Caco-2 (cell line): ENCODE measurements at regions not wholly inside any gene's neighbourhood (a gene's known extent, or its start where the extent isn't known, plus 50 kb on each side); places are given as distances from the start of the nearest gene placed in this dataset.

Experiments
- BruUV-seq: library from RNA; stranded (reverse); fragments of 400-500 nt; replicated peaks from 2 replicates; lab custom pipeline; 2021; lab: Mats Ljungman, UMichigan
- CTCF ChIA-PET: fragments of 300-600 bp; sonication (Branson Sonifier 250); formaldehyde crosslinking; loops from one replicate; lab custom pipeline; 2022; ENCODE audit warnings: antibody characterized with exemption; lab: Charles Lee
- POLR2A ChIA-PET: fragments of 300-600 bp; sonication (Branson Sonifier 250); formaldehyde crosslinking; loops from one replicate; lab custom pipeline; 2022; ENCODE audit warnings: antibody characterized with exemption; lab: Charles Lee
- DNase-seq, 2 experiments: peaks; one replicate each; pipeline versions ENCODE4 v3.0.0 to v3.0.0-alpha.2; 2020 to 2022
- H3K27me3 ChIP-seq: replicated peaks from 2 replicates; pipeline ENCODE4 v1.6.0; 2011; ENCODE audit warnings: low read length; ENCODE audit not compliant: control insufficient read depth, insufficient read depth
- H3K36me3 ChIP-seq: 2 replicates; pipeline ENCODE4 v1.5.1; 2011; ENCODE audit warnings: low read length; ENCODE audit not compliant: control insufficient read depth, insufficient read depth
- H3K4me1 ChIP-seq: fragments of 250-450 bp; sonication (Bioruptor Pico); 2 replicates; pipeline ENCODE4 v1.5.1; 2020; ENCODE audit warnings: mild to moderate bottlenecking
- H3K4me3 ChIP-seq: 2 replicates; pipeline ENCODE4 v1.5.1; 2011; ENCODE audit warnings: low read depth, mild to moderate bottlenecking, control low read depth, low read length
- H3K9me3 ChIP-seq: fragments of 250-450 bp; sonication (Bioruptor Pico); 2 replicates; pipeline ENCODE4 v1.5.1; 2020; ENCODE audit warnings: mild to moderate bottlenecking, moderate library complexity
- H3K27ac Mint-ChIP-seq: one replicate; pipeline ENCODE4 v1.8.0; 2022; ENCODE audit warnings: mixed read lengths; ENCODE audit not compliant: unreplicated experiment
- H3K27me3 Mint-ChIP-seq: one replicate; pipeline ENCODE4 v1.8.0; 2022; ENCODE audit warnings: mixed read lengths; ENCODE audit not compliant: insufficient read depth, unreplicated experiment
- H3K36me3 Mint-ChIP-seq: one replicate; pipeline ENCODE4 v1.8.0; 2022; ENCODE audit warnings: mild to moderate bottlenecking, mixed read lengths; ENCODE audit not compliant: insufficient read depth, unreplicated experiment
- H3K4me1 Mint-ChIP-seq: one replicate; pipeline ENCODE4 v1.8.0; 2022; ENCODE audit warnings: low read depth, mixed read lengths; ENCODE audit not compliant: unreplicated experiment
- H3K4me3 Mint-ChIP-seq: one replicate; pipeline ENCODE4 v1.8.0; 2022; ENCODE audit warnings: mild to moderate bottlenecking, moderate library complexity, mixed read lengths; ENCODE audit not compliant: unreplicated experiment
- H3K9me3 Mint-ChIP-seq: one replicate; pipeline ENCODE4 v1.8.0; 2022; ENCODE audit warnings: mixed read lengths; ENCODE audit not compliant: unreplicated experiment
- CTCF ChIP-seq, 2 experiments: fragments of 200-600 bp in 1 of 2; IDR thresholded peaks; 1 replicate in 1 of 2; 2 replicates in 1 of 2; pipeline versions ENCODE4 v1.5.1 to v1.8.0; 2011 to 2022; ENCODE audit warnings: antibody characterized with exemption in 1 of 2, control low read depth in 1 of 2, inconsistent platforms in 1 of 2, low read depth in 1 of 2, low read length in 1 of 2, mild to moderate bottlenecking in 1 of 2, moderate library complexity in 1 of 2; ENCODE audit not compliant: insufficient read depth in 1 of 2, severe bottlenecking in 1 of 2, unreplicated experiment in 1 of 2
- intact Hi-C: fragments of 100-400 bp; cut with micrococcal nuclease; formaldehyde crosslinking; loops from one replicate; pipeline ENCODE4 v1.10.0; 2022; ENCODE audit not compliant: unreplicated experiment

GRCh38 chrX:131826572-131826971 is 196.5 kb upstream of the STK26 start:
- H3K4me1 Mint-ChIP-seq: peaks cover 1% of the 10 kb centered on the region
- intact Hi-C loops: no loop called here

GRCh38 chrX:131827935-131828334 is 195.2 kb upstream of the STK26 start:
- no peaks in the 10 kb centered on the region for H3K27me3 ChIP-seq
- no peaks in the 10 kb centered on the region for H3K9me3 ChIP-seq
- H3K4me3 ChIP-seq: no peak overlapping the region
- no TSS peak for BruUV-seq
- H3K4me3 Mint-ChIP-seq: no peak overlapping the region
- TF ChIP-seq CTCF (IDR thresholded peaks at IDR 0.05; ENCODE audit: insufficient read depth in 1 of 2, low read depth in 1 of 2, low read length in 1 of 2, severe bottlenecking in 1 of 2, unreplicated experiment in 1 of 2): peak in 1 of 2 experiments; percentile 34
- H3K9me3 Mint-ChIP-seq: no peaks in the 10 kb centered on the region
- peak in 1 of 2 experiments; percentile 20 for DNase-seq
- no peaks in the 10 kb centered on the region for H3K36me3 ChIP-seq
- intact Hi-C loops: no loop called here
- CTCF ChIA-PET: interaction anchor here (0.6 to 1.5 kb wide), 4 partner anchors 243 to 808 kb away, joined by 3 to 6 read pairs (median 3); partner anchors contain the start of gene RAP2C
- peaks cover 20% of the 10 kb centered on the region for H3K36me3 Mint-ChIP-seq
- peaks cover 16% of the 10 kb centered on the region for H3K4me1 ChIP-seq
- POLR2A ChIA-PET: no interaction called here
- no peaks in the 10 kb centered on the region for H3K27me3 Mint-ChIP-seq
- no peak overlapping the region for H3K27ac Mint-ChIP-seq
- H3K4me1 Mint-ChIP-seq: peaks cover 9% of the 10 kb centered on the region

More at GRCh38 chrX:131826572-131826971, 196.5 kb upstream of the STK26 start:
- no peak overlapping the region for H3K27ac Mint-ChIP-seq
- no TSS peak for BruUV-seq
- H3K27me3 ChIP-seq: no peaks in the 10 kb centered on the region
- CTCF ChIA-PET: no interaction called here
- H3K36me3 Mint-ChIP-seq: peaks cover 15% of the 10 kb centered on the region
- H3K9me3 Mint-ChIP-seq: no peaks in the 10 kb centered on the region
- no peak overlapping the region for H3K4me3 ChIP-seq
- TF ChIP-seq CTCF (IDR thresholded peaks at IDR 0.05; ENCODE audit: insufficient read depth in 1 of 2, low read depth in 1 of 2, low read length in 1 of 2, severe bottlenecking in 1 of 2, unreplicated experiment in 1 of 2): no peak
- POLR2A ChIA-PET: no interaction called here
- no peak for DNase-seq
- H3K9me3 ChIP-seq: no peaks in the 10 kb centered on the region
- peaks cover 6% of the 10 kb centered on the region for H3K4me1 ChIP-seq
- no peaks in the 10 kb centered on the region for H3K36me3 ChIP-seq
- H3K27me3 Mint-ChIP-seq: no peaks in the 10 kb centered on the region
- no peak overlapping the region for H3K4me3 Mint-ChIP-seq

GRCh38 chrX:131828482-131828881 is 194.6 kb upstream of the STK26 start:
- Histone ChIP-seq H3K4me3 (peak overlapping the region; percentile 31), H3K4me1 (peaks cover 16% of the 10 kb centered on the region), H3K36me3 (no peaks in the 10 kb centered on the region), H3K27me3 (no peaks in the 10 kb centered on the region), H3K9me3 (no peaks in the 10 kb centered on the region)
- intact Hi-C loops: no loop called here
- no peaks in the 10 kb centered on the region for H3K9me3 Mint-ChIP-seq
- DNase-seq: no peak
- H3K27me3 Mint-ChIP-seq: no peaks in the 10 kb centered on the region
- H3K27ac Mint-ChIP-seq: no peak overlapping the region
- BruUV-seq: no TSS peak
- H3K36me3 Mint-ChIP-seq: peaks cover 20% of the 10 kb centered on the region
- POLR2A ChIA-PET: no interaction called here
- H3K4me1 Mint-ChIP-seq: peaks cover 9% of the 10 kb centered on the region
- H3K4me3 Mint-ChIP-seq: peak overlapping the region; percentile 24
- CTCF ChIA-PET: interaction anchor here (1.0 to 1.5 kb wide), 3 partner anchors 243 to 391 kb away, joined by 3 to 6 read pairs (median 3); partner anchors contain the start of gene RAP2C
- no peak for TF ChIP-seq CTCF (IDR thresholded peaks at IDR 0.05; ENCODE audit: insufficient read depth in 1 of 2, low read depth in 1 of 2, low read length in 1 of 2, severe bottlenecking in 1 of 2, unreplicated experiment in 1 of 2)
